Epithelial cell of esophagus (primary cell): ENCODE measurements at regions not wholly inside any gene's neighbourhood (a gene's known extent, or its start where the extent isn't known, plus 50 kb on each side); places are given as distances from the start of the nearest gene placed in this dataset.

Source experiments
- DNase-seq: peaks from one replicate; pipeline ENCODE4 v3.0.0; 2010; ENCODE audit warnings: low read depth
- H3K4me3 ChIP-seq: 2 replicates; pipeline ENCODE4 v1.5.1; 2011; ENCODE audit warnings: mild to moderate bottlenecking, low read length, control low read depth
- CTCF ChIP-seq: IDR thresholded peaks from 2 replicates; pipeline ENCODE4 v1.5.1; 2011; ENCODE audit warnings: low read depth, mild to moderate bottlenecking, low read length, control low read depth, inconsistent platforms; ENCODE audit not compliant: insufficient read depth; ENCODE audit errors: missing control alignments

- DNase-seq: no peak
- no peak overlapping the region for H3K4me3 ChIP-seq
- TF ChIP-seq CTCF: no peak
These were observed 270.9 kb upstream of the SYT10 start for GRCh38 chr12:33710548-33710947.

DNA sequence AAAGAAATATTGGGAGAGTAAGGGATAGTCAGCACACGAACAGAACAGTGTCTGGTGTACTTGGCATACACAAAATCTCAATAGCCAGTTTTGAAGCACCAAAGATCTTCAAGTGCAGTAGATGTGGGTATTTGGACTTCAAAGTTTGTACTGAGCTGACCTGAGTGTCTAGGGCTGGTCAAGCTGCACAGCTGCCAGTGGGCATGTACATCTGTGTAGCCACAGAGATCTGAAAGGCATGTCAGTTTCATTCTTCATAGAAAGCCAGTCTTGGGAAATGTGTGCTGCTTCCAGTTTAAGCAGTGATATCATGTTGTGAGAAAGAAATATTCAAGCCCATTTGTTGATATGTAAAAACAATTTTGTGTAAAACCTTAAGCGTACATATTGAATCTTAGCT lies 279.0 kb upstream of the SYT10 start:
- H3K4me3 ChIP-seq: no peak overlapping the region
- no peak for DNase-seq
- no peak for TF ChIP-seq CTCF

DNA sequence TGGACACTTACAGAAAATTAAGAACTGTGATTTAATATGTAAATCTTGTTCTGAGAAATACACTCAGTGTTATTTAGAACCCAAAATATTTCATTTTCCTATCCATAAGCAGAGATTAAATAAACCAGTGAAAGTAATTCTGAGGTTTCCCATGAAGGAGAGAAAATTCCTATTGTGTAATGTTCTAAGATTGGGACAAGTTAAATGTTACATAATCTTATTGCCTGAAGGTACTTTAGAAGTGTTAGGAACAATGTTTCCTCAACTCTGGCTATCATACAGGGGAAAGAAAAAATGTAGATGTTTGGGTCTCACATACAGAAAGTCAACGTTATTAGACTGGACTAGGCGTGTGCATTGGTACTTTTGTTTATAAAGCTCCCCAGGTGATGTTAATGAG lies 281.9 kb upstream of the SYT10 start:
- no peak overlapping the region for H3K4me3 ChIP-seq
- peak; percentile 8 for DNase-seq
- no peak for TF ChIP-seq CTCF

DNA sequence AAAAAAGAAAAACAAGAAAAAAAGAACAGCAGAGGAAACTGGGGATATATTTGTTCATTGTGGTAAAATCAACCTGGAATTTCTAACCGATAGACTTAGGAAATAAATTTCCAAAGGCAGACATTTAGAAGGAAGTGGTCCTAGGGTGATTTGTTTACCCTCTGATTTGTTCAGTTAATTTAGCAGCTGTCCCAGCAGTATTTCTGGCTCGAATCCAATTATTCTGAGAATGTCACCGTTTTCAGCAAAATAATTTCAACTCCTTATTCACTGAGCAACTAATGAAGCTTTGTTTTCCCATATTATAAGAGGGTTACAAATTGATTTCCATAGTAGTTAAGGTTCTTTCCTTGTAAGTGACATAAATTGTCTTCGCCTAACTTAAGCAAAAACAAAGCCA lies 285.2 kb upstream of the SYT10 start:
- DNase-seq: no peak
- no peak overlapping the region for H3K4me3 ChIP-seq
- TF ChIP-seq CTCF: no peak

DNA sequence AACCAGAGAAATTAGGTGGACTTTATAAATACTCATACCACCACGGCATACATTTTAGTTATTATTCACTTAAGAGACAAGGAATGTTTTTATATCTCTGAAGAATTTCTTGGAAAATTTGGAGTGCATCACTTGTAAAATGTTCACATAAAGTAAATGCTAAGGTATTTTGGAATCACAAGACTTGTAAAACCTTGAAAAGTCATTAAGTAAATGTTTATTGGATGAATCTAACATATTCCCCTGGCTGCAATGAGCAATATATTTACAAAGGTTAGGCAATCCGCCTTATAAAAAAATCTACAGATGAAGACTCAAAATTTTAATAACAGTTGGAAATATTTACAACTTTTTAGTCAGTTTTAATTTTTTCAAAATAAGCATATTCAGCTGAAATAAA lies 287.4 kb upstream of the ALG10 start:
- DNase-seq: no peak
- no peak for TF ChIP-seq CTCF
- H3K4me3 ChIP-seq: no peak overlapping the region

DNA sequence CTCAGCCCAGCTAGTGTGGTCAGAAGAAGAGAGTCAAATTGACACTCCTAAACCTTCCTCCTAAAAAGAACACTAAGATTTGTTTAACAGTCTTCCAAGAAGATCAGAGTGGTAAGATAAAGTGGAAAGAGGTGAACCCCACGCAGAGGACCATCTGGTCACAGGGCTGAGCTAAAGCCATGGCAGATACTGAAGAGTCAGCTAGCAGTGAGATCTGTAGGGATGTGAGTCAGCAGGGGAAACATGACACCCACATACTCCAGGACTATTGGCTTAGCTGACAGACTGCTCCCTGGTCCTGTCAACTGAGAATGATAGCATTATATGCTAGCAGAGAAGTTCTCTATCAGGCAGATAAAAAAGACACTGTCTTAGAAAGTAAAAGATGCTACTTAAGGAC lies 269.4 kb upstream of the ALG10 start:
- no peak for TF ChIP-seq CTCF
- H3K4me3 ChIP-seq: no peak overlapping the region
- DNase-seq: peak; percentile 56

DNA sequence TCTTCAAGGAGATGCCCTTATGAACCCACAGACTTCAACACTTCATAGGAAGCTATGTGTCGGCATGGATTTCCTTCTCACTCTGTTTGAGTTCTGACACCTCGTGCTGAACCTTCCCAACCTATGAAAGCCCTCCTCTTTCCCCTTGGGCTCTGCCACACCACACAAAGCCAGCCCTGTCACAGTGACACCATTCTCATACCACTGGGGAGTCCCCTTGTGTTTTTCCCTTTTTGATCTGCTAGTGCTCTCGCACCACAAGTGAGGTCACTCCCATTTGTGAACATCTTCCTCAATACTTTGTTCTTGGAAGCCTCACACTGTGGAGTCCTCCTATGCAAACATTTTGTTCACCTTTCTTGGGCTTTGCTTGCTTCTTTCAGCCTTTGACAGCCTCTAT lies 264.6 kb upstream of the ALG10 start:
- TF ChIP-seq CTCF: no peak
- DNase-seq: no peak

More for the DNA sequence above, 264.6 kb upstream of the ALG10 start:
- H3K4me3 ChIP-seq: no peak overlapping the region
